ENCODE measurements at regions not wholly inside any gene's neighbourhood (a gene's known extent, or its start where the extent isn't known, plus 50 kb on each side); places are given as distances from the start of the nearest gene placed in this dataset.

DNA sequence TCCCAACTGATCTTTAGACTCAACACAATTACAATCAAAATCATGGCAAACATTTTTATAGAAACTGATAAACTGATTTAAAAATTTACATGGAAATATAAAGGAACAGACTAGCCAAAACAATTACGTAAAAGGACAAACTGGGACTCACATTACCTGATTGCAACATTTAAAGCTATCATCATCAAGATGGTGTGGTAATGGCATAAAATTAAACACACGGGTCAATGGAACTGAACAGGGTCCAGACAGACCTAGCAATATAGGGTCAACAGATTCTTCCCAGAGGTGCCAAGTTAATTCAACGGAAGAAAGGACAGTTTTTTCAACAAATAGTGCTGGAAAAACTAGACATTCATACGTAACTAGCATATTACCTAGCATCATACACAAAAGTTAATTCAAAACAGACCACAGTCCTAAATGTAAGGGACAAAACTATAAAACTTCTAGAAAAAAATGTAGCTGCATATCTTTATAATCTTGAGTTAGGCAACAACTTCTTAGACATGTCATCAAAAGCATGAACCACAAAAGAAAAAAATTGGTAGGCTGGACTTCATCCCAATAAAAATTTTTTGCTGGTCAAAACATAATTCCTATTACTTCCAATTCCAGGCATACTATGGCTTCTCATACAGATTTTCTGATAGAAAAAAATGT, 147.4 kb upstream of the BEND6 start:
- FAIRE-seq (no peak), DNase-seq (ENCODE audit: low read depth, low spot score) (no peak)
- Histone ChIP-seq H3K4me3 (ENCODE audit: control insufficient read depth in 2 of 3, extremely low read depth in 1 of 3, insufficient read depth in 2 of 3, low read depth in 1 of 3, low read length in 3 of 3) (no peak overlapping the region), H3K9me1 (ENCODE audit: control insufficient read depth, extremely low read depth, insufficient read depth, low read length) (no peaks in the 10 kb centered on the region), H3K4me2 (ENCODE audit: control insufficient read depth, extremely low read depth, insufficient read depth, low read depth, low read length) (no peak overlapping the region), H3K4me1 (ENCODE audit: control insufficient read depth, extremely low read depth, insufficient read depth, low read length) (peaks cover 22% of the 10 kb centered on the region), H3K79me2 (ENCODE audit: control insufficient read depth, insufficient read depth, low read length) (peaks cover 8% of the 10 kb centered on the region), H3K9me3 (ENCODE audit: control insufficient read depth, low read depth, low read length) (no peaks in the 10 kb centered on the region), H4K20me1 (ENCODE audit: control insufficient read depth, extremely low read depth, insufficient read depth, low read length) (no peaks in the 10 kb centered on the region), H3K27me3 (ENCODE audit: control insufficient read depth, extremely low read depth, insufficient read depth, low read length) (no peaks in the 10 kb centered on the region), H3K27ac (ENCODE audit: control insufficient read depth, insufficient read depth, low read length) (no peak overlapping the region), H3K36me3 (ENCODE audit: control insufficient read depth in 2 of 2, extremely low read depth in 1 of 2, insufficient read depth in 2 of 2, low read length in 2 of 2) (no peaks in the 10 kb centered on the region), H3K9ac (ENCODE audit: control insufficient read depth, extremely low read depth, insufficient read depth, low read length) (no peak overlapping the region), H2AFZ (ENCODE audit: control insufficient read depth, low read length) (no peak overlapping the region)
- dilution Hi-C loops (cut with MboI; ENCODE audit: extremely low pct_ligation_motif_present, low sequenced_read_pairs): no loop called here
- no peak for TF ChIP-seq EZH2 (IDR thresholded peaks at IDR 0.05; ENCODE audit: low read length)
- TF ChIP-seq, protein P1, sequence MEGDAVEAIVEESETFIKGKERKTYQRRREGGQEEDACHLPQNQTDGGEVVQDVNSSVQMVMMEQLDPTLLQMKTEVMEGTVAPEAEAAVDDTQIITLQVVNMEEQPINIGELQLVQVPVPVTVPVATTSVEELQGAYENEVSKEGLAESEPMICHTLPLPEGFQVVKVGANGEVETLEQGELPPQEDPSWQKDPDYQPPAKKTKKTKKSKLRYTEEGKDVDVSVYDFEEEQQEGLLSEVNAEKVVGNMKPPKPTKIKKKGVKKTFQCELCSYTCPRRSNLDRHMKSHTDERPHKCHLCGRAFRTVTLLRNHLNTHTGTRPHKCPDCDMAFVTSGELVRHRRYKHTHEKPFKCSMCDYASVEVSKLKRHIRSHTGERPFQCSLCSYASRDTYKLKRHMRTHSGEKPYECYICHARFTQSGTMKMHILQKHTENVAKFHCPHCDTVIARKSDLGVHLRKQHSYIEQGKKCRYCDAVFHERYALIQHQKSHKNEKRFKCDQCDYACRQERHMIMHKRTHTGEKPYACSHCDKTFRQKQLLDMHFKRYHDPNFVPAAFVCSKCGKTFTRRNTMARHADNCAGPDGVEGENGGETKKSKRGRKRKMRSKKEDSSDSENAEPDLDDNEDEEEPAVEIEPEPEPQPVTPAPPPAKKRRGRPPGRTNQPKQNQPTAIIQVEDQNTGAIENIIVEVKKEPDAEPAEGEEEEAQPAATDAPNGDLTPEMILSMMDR (optimal IDR thresholded peaks at IDR 0.05 in 1 of 3, IDR thresholded peaks at IDR 0.05 in 1 of 3, conservative IDR thresholded peaks at IDR 0.05 in 1 of 3; ENCODE audit: extremely low read depth in 1 of 3, insufficient read depth in 2 of 3, low read length in 3 of 3): no peak

DNA sequence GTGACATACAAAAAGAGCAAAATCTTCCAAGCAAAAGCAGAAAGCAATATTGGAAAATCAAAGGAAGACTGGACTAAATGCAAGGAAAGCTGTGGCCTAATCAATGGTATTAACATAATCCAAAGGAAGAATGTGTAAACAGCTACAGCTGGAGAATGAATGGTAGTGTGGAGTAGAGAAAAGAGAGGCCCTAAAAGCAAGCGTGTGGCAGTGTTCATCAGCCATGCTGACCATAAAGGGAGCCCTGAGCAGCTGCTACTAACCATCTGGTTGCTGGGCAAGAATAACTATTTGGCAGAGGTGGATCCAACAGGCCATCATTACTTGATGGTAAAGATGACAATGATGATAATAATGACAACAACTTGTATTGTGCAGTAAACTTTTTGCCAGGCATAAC, 148.5 kb upstream of the BEND6 start:
- H4K20me1 ChIP-seq (ENCODE audit: control insufficient read depth, extremely low read depth, insufficient read depth, low read length): no peaks in the 10 kb centered on the region
- H3K27ac ChIP-seq (ENCODE audit: control insufficient read depth, insufficient read depth, low read length): no peak overlapping the region
- H3K79me2 ChIP-seq (ENCODE audit: control insufficient read depth, insufficient read depth, low read length): peaks cover 8% of the 10 kb centered on the region
- H3K9ac ChIP-seq (ENCODE audit: control insufficient read depth, extremely low read depth, insufficient read depth, low read length): no peak overlapping the region
- dilution Hi-C loops (cut with MboI; ENCODE audit: extremely low pct_ligation_motif_present, low sequenced_read_pairs): no loop called here
- peaks cover 22% of the 10 kb centered on the region for H3K4me1 ChIP-seq (ENCODE audit: control insufficient read depth, extremely low read depth, insufficient read depth, low read length)
- FAIRE-seq (no peak), DNase-seq (ENCODE audit: low read depth, low spot score) (no peak)
- no peak overlapping the region for H3K4me2 ChIP-seq (ENCODE audit: control insufficient read depth, extremely low read depth, insufficient read depth, low read depth, low read length)
- H3K27me3 ChIP-seq (ENCODE audit: control insufficient read depth, extremely low read depth, insufficient read depth, low read length): no peaks in the 10 kb centered on the region
- H3K9me1 ChIP-seq (ENCODE audit: control insufficient read depth, extremely low read depth, insufficient read depth, low read length): no peaks in the 10 kb centered on the region
- no peak overlapping the region for H3K4me3 ChIP-seq (ENCODE audit: control insufficient read depth in 2 of 3, extremely low read depth in 1 of 3, insufficient read depth in 2 of 3, low read depth in 1 of 3, low read length in 3 of 3)
- no peaks in the 10 kb centered on the region for H3K9me3 ChIP-seq (ENCODE audit: control insufficient read depth, low read depth, low read length)
- no peak overlapping the region for H2AFZ ChIP-seq (ENCODE audit: control insufficient read depth, low read length)
- H3K36me3 ChIP-seq (ENCODE audit: control insufficient read depth in 2 of 2, extremely low read depth in 1 of 2, insufficient read depth in 2 of 2, low read length in 2 of 2): no peaks in the 10 kb centered on the region
- no peak for TF ChIP-seq EZH2 (IDR thresholded peaks at IDR 0.05; ENCODE audit: low read length)
- TF ChIP-seq, protein P1 (optimal IDR thresholded peaks at IDR 0.05 in 1 of 3, IDR thresholded peaks at IDR 0.05 in 1 of 3, conservative IDR thresholded peaks at IDR 0.05 in 1 of 3; ENCODE audit: extremely low read depth in 1 of 3, insufficient read depth in 2 of 3, low read length in 3 of 3): no peak
